Neuronal stem cell (in vitro differentiated cells): ENCODE measurements at regions not wholly inside any gene's neighbourhood (a gene's known extent, or its start where the extent isn't known, plus 50 kb on each side); places are given as distances from the start of the nearest gene placed in this dataset.

ENCODE experiments used
- DNase-seq: peaks from one replicate; pipeline ENCODE4 v3.0.0-alpha.2; 2013; ENCODE audit warnings: low spot score
- H2AFZ ChIP-seq: one replicate; pipeline ENCODE4 v1.6.1; 2013; ENCODE audit warnings: mild to moderate bottlenecking, low read length, inconsistent platforms
- H2AK5ac ChIP-seq: 2 replicates; pipeline ENCODE4 v1.6.1; 2013; ENCODE audit warnings: low read depth, mild to moderate bottlenecking, inconsistent platforms, low read length, moderate library complexity, mixed read lengths
- H2BK120ac ChIP-seq: 2 replicates; pipeline ENCODE4 v1.6.1; 2013; ENCODE audit warnings: low read depth, mild to moderate bottlenecking, inconsistent platforms, low read length, moderate library complexity, mixed read lengths
- H2BK12ac ChIP-seq: one replicate; pipeline ENCODE4 v1.6.1; 2013; ENCODE audit warnings: low read length, inconsistent platforms
- H2BK15ac ChIP-seq: 2 replicates; pipeline ENCODE4 v1.6.1; 2013; ENCODE audit warnings: mild to moderate bottlenecking, low read length, inconsistent platforms, mixed read lengths
- H2BK5ac ChIP-seq: one replicate; pipeline ENCODE4 v1.6.1; 2013; ENCODE audit warnings: inconsistent platforms, mild to moderate bottlenecking, low read length, moderate library complexity
- H3K14ac ChIP-seq: one replicate; pipeline ENCODE4 v1.6.1; 2013; ENCODE audit warnings: low read length, inconsistent platforms
- H3K18ac ChIP-seq: 2 replicates; pipeline ENCODE4 v1.6.1; 2013; ENCODE audit warnings: low read length, inconsistent platforms
- H3K23ac ChIP-seq: 2 replicates; pipeline ENCODE4 v1.6.1; 2013; ENCODE audit warnings: low read depth, mild to moderate bottlenecking, mixed read lengths, low read length, inconsistent platforms; ENCODE audit not compliant: poor library complexity
- H3K27ac ChIP-seq: replicated peaks from 3 replicates; pipeline ENCODE4 v1.5.1; 2013; ENCODE audit warnings: low read length, inconsistent platforms
- H3K27me3 ChIP-seq, 3 experiments: 2 replicates each; pipeline ENCODE4 v1.6.1; 2013; ENCODE audit warnings: low read length in 3 of 3, mild to moderate bottlenecking in 2 of 3, inconsistent platforms in 1 of 3, low read depth in 1 of 3, mixed read lengths in 1 of 3, moderate library complexity in 1 of 3; ENCODE audit not compliant: control insufficient read depth in 3 of 3, insufficient read depth in 3 of 3
- H3K36me3 ChIP-seq, 2 donors: replicated peaks in 1 of 2; 2 replicates each; pipeline ENCODE4 v1.6.1; 2013; ENCODE audit warnings: low read length in 2 of 2; ENCODE audit not compliant: control insufficient read depth in 2 of 2, insufficient read depth in 2 of 2
- H3K4ac ChIP-seq: 2 replicates; pipeline ENCODE4 v1.6.1; 2013; ENCODE audit warnings: inconsistent platforms, mild to moderate bottlenecking, low read length, moderate library complexity
- H3K4me1 ChIP-seq, 2 donors: 1 replicate in 1 of 2; 2 replicates in 1 of 2; pipeline ENCODE4 v1.6.1; 2013; ENCODE audit warnings: low read length in 2 of 2, low read depth in 1 of 2; ENCODE audit not compliant: control insufficient read depth in 2 of 2, insufficient read depth in 1 of 2
- H3K4me2 ChIP-seq: one replicate; pipeline ENCODE4 v1.6.1; 2013; ENCODE audit warnings: mild to moderate bottlenecking, low read length, inconsistent platforms; ENCODE audit not compliant: insufficient read depth, poor library complexity, severe bottlenecking
- H3K4me3 ChIP-seq, 2 donors: 2 replicates each; pipeline ENCODE4 v1.5.1; 2013; ENCODE audit warnings: low read length in 2 of 2, mild to moderate bottlenecking in 2 of 2, inconsistent platforms in 1 of 2, moderate library complexity in 1 of 2
- H3K79me1 ChIP-seq: one replicate; pipeline ENCODE4 v1.6.1; 2013; ENCODE audit warnings: low read depth, mild to moderate bottlenecking, inconsistent platforms, low read length, moderate library complexity
- H3K9ac ChIP-seq: one replicate; pipeline ENCODE4 v1.6.1; 2013; ENCODE audit warnings: mild to moderate bottlenecking, low read depth, low read length, inconsistent platforms; ENCODE audit not compliant: poor library complexity
- H3K9me3 ChIP-seq, 2 donors: replicated peaks in 1 of 2; 2 replicates each; pipeline versions ENCODE3 to v1.6.1; 2013; ENCODE audit warnings: low read length in 2 of 2, mild to moderate bottlenecking in 2 of 2, inconsistent platforms in 1 of 2, low read depth in 1 of 2, mixed read lengths in 1 of 2, moderate library complexity in 1 of 2; ENCODE audit not compliant: control insufficient read depth in 2 of 2, insufficient read depth in 1 of 2
- H4K8ac ChIP-seq: one replicate; pipeline ENCODE4 v1.6.1; 2013; ENCODE audit warnings: low read depth, mild to moderate bottlenecking, inconsistent platforms, low read length, moderate library complexity
- H4K91ac ChIP-seq: one replicate; pipeline ENCODE4 v1.6.1; 2013; ENCODE audit warnings: low read length, low read depth, mild to moderate bottlenecking, inconsistent platforms; ENCODE audit not compliant: poor library complexity
- WGBS, 2 donors: extraction: QIAGEN DNeasy Blood & Tissue Kit; methylation state at CpG; one replicate each; pipeline ENCODE4 v1.1.7; 2013; ENCODE audit warnings: missing lambda C conversion rate in 2 of 2, mixed read lengths in 1 of 2; ENCODE audit not compliant: insufficient read length in 2 of 2, insufficient replicate concordance in 1 of 2; ENCODE audit errors: extremely low coverage in 2 of 2; 5-methylcytosine and 5-hydroxymethylcytosine counted together

DNA sequence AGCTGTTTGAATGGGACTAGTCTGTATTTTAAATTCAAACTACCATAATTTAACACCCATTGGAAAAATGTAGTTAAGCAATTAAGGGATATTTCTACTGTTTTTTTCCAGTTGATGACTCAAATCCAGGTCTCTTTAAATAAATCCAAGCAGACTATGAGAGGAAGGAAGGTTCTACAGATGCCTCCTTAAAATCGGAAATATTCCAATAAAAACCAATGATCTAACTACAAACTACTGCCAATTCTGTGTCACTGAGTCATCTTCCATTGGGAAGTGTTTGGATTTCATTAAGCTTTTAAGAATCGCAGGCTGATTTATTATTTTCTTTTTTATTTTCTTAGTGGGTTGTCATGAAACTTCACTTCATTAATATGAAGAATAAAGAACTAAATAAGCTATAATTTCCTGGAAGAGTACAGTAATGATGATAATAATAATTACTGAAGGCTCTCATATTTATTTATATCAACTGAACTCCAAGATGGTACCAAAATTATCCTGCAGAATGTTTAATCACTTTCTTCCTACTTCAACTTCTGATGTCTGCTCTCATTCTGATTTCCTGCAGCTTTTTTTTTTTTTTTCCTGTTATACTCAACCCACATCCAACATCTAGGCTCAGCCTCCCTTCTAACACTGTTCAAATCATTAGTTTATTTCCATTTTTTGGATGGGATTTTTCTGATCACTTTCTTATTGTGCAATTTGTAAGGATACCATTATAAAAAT lies 166.3 kb upstream of the FN1 start:
- H3K27me3 ChIP-seq, result no peaks in the 10 kb centered on the region
- no peak overlapping the region for H2BK15ac ChIP-seq
- no peaks in the 10 kb centered on the region for H3K9me3 ChIP-seq
- no peak overlapping the region for H2AK5ac ChIP-seq
- H2BK5ac ChIP-seq, result no peak overlapping the region
- no peak overlapping the region for H3K4me3 ChIP-seq
- no peak overlapping the region for H2BK12ac ChIP-seq
- H3K9ac ChIP-seq, result no peak overlapping the region
- no peak overlapping the region for H4K8ac ChIP-seq
- no peak overlapping the region for H3K23ac ChIP-seq
- no peak for DNase-seq
- WGBS, 2 donors, result no CpG with 5 or more reads among the region's 2 CpGs
- no peak overlapping the region for H2AFZ ChIP-seq
- H3K36me3 ChIP-seq, result no peaks in the 10 kb centered on the region
- H4K91ac ChIP-seq, result no peak overlapping the region
- H3K4ac ChIP-seq, result no peak overlapping the region
- H3K18ac ChIP-seq, result no peak overlapping the region
- H3K14ac ChIP-seq, result no peak overlapping the region
- no peak overlapping the region for H3K4me2 ChIP-seq
- no peaks in the 10 kb centered on the region for H3K4me1 ChIP-seq
- no peak overlapping the region for H2BK120ac ChIP-seq
- H3K79me1 ChIP-seq, result no peaks in the 10 kb centered on the region
- no peak overlapping the region for H3K27ac ChIP-seq

DNA sequence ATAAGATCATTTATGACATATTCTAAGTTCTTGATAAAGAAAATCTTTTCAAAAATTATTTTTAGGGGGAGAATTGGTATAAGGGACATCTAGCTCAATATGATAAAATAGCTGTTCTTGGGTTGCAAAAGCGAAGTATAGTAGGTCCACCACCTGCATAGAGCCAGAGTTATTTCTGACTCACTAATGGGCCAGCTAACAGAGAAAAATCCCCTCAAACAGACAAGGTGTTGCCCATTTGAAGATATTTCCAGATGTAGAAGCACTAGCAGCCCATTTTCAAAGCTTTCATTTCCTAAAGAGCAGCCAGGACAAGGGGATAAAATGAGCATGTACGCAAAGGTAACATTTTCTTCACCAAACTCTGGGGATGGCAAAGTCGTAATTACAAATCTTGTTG lies 165.7 kb upstream of the FN1 start:
- H3K4me2 ChIP-seq, result no peak overlapping the region
- no peak overlapping the region for H3K23ac ChIP-seq
- no peaks in the 10 kb centered on the region for H3K36me3 ChIP-seq
- no peak overlapping the region for H2BK12ac ChIP-seq
- DNase-seq, result no peak
- no peaks in the 10 kb centered on the region for H3K79me1 ChIP-seq
- no peak overlapping the region for H2BK15ac ChIP-seq
- H4K91ac ChIP-seq, result no peak overlapping the region
- no peaks in the 10 kb centered on the region for H3K27me3 ChIP-seq
- H2AFZ ChIP-seq, result no peak overlapping the region
- no peaks in the 10 kb centered on the region for H3K9me3 ChIP-seq
- H3K4me1 ChIP-seq, result no peaks in the 10 kb centered on the region
- H3K9ac ChIP-seq, result no peak overlapping the region
- H2BK5ac ChIP-seq, result no peak overlapping the region
- H2AK5ac ChIP-seq, result no peak overlapping the region
- no peak overlapping the region for H3K4ac ChIP-seq
- no peak overlapping the region for H2BK120ac ChIP-seq
- no CpG with 5 or more reads among the region's 3 CpGs for WGBS, 2 donors
- no peak overlapping the region for H3K27ac ChIP-seq
- no peak overlapping the region for H3K18ac ChIP-seq
- no peak overlapping the region for H3K4me3 ChIP-seq
- no peak overlapping the region for H3K14ac ChIP-seq
- no peak overlapping the region for H4K8ac ChIP-seq

DNA sequence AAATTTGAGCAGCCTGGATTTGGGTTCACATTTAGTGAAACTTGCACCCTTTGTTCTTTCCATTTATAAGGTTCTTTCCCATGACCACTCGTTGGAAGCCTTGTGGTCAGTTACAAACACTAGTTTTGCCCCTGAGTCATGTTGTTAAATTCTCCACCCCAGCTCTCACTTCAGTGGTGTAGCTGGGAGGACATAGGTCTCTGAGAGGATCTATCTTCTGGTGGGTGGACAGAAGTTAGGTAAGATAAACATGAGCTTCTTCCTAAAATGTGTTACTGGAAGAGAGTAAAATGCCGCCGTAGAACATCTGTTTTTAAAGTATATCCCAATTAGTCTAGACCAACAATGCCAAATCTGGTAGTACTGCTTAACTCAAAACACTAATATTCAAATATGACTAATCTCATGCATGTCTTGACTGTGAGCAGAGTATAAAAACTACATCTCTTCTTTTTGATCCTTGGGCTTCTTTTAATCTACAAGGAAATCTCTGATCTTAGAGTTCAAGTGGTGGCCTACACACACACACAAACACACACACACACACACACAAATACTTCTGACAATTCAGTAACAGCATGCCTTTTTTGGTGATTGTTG lies 162.6 kb upstream of the FN1 start:
- H3K4ac ChIP-seq, result no peak overlapping the region
- H4K91ac ChIP-seq, result no peak overlapping the region
- no peak overlapping the region for H2AK5ac ChIP-seq
- no CpG with 5 or more reads among the region's 3 CpGs for WGBS, 2 donors
- no peak overlapping the region for H3K4me2 ChIP-seq
- no peak overlapping the region for H2BK120ac ChIP-seq
- H3K23ac ChIP-seq, result no peak overlapping the region
- no peaks in the 10 kb centered on the region for H3K4me1 ChIP-seq
- no peak overlapping the region for H3K18ac ChIP-seq
- H4K8ac ChIP-seq, result no peak overlapping the region
- H3K9ac ChIP-seq, result no peak overlapping the region
- H3K27me3 ChIP-seq, result no peaks in the 10 kb centered on the region
- no peak overlapping the region for H2BK15ac ChIP-seq
- no peak overlapping the region for H3K14ac ChIP-seq
- H2BK12ac ChIP-seq, result no peak overlapping the region
- H3K36me3 ChIP-seq, result no peaks in the 10 kb centered on the region
- H3K4me3 ChIP-seq, result no peak overlapping the region
- no peak overlapping the region for H3K27ac ChIP-seq
- H2BK5ac ChIP-seq, result no peak overlapping the region
- H3K79me1 ChIP-seq, result no peaks in the 10 kb centered on the region
- DNase-seq, result no peak
- no peaks in the 10 kb centered on the region for H3K9me3 ChIP-seq
- H2AFZ ChIP-seq, result no peak overlapping the region

DNA sequence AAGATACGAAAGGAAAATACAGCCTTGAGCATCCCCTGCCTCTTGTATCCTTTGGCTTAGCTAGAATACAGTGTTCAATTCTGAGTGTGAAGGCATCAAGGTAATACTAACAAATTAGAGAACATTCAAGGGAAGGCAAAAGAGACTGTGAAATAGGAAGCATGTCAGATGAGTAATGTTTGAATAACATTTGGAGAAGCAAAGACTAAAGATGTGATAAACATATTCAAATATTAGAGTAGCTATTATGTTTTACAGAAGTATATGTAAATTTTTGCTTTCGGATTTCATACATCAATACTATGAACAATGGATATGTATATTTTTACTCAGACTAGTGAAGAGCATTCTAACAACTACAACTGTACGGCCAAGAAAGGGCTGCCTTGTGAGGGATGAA lies 161.7 kb upstream of the FN1 start:
- no peak overlapping the region for H3K4me2 ChIP-seq
- H3K14ac ChIP-seq, result no peak overlapping the region
- no peak overlapping the region for H2BK12ac ChIP-seq
- no peaks in the 10 kb centered on the region for H3K79me1 ChIP-seq
- no peaks in the 10 kb centered on the region for H3K27me3 ChIP-seq
- H3K4me3 ChIP-seq, result no peak overlapping the region
- H4K91ac ChIP-seq, result no peak overlapping the region
- no peak for DNase-seq
- no peak overlapping the region for H2BK120ac ChIP-seq
- no peak overlapping the region for H3K4ac ChIP-seq
- H3K4me1 ChIP-seq, result no peaks in the 10 kb centered on the region
- H2BK5ac ChIP-seq, result no peak overlapping the region
- no peak overlapping the region for H3K18ac ChIP-seq
- H2AFZ ChIP-seq, result peak overlapping the region; percentile 52
- H3K9me3 ChIP-seq, result no peaks in the 10 kb centered on the region
- H4K8ac ChIP-seq, result no peak overlapping the region
- no peak overlapping the region for H3K23ac ChIP-seq
- H3K9ac ChIP-seq, result no peak overlapping the region
- WGBS, 2 donors, result no CpG with 5 or more reads among the region's 3 CpGs
- no peak overlapping the region for H3K27ac ChIP-seq
- no peaks in the 10 kb centered on the region for H3K36me3 ChIP-seq
- H2BK15ac ChIP-seq, result no peak overlapping the region
- no peak overlapping the region for H2AK5ac ChIP-seq
